ENCODE measurements at regions not wholly inside any gene's neighbourhood (a gene's known extent, or its start where the extent isn't known, plus 50 kb on each side); places are given as distances from the start of the nearest gene placed in this dataset.

- TF ChIP-seq CTCF (conservative IDR thresholded peaks at IDR 0.05; ENCODE audit: low read length): no peak
- TF ChIP-seq EZH2phosphoT487 (IDR thresholded peaks at IDR 0.05; ENCODE audit: borderline replicate concordance, low read depth, low read length): no peak
- no peak for DNase-seq (ENCODE audit: low spot score)
- H3K79me2 ChIP-seq (ENCODE audit: insufficient read depth, low read depth, low read length): no peaks in the 10 kb centered on the region
- H3K4me2 ChIP-seq (ENCODE audit: low read length): no peak overlapping the region
- H3K4me1 ChIP-seq (ENCODE audit: insufficient read depth, low read length, poor library complexity, severe bottlenecking): no peaks in the 10 kb centered on the region
- intact Hi-C loops (cut with micrococcal nuclease; ENCODE audit: unreplicated experiment): no loop called here
- no peak overlapping the region for H2AFZ ChIP-seq (ENCODE audit: low read length)
- H3K4me3 ChIP-seq (ENCODE audit: low read depth, low read length, poor library complexity, severe bottlenecking): no peak overlapping the region
- no peak overlapping the region for H3K27ac ChIP-seq (ENCODE audit: low read depth, low read length, poor library complexity, severe bottlenecking)
- no peaks in the 10 kb centered on the region for H3K9me3 ChIP-seq (ENCODE audit: low read length)
- CTCF ChIA-PET (ENCODE audit: unreplicated experiment): no interaction called here
- no peaks in the 10 kb centered on the region for H3K9me2 ChIP-seq (ENCODE audit: insufficient read depth, low read length)
- POLR2A ChIA-PET: no interaction called here
- no TSS peak for BruUV-seq (replicated peaks)
- H4K20me1 ChIP-seq (ENCODE audit: insufficient read depth, low read length): no peaks in the 10 kb centered on the region
- H3K36me3 ChIP-seq (ENCODE audit: insufficient read depth, low read length): no peaks in the 10 kb centered on the region
These were observed 81.6 kb upstream of the MPDZ start for GRCh38 chr9:13361076-13361475.

- CTCF ChIA-PET (ENCODE audit: unreplicated experiment): no interaction called here
- Histone ChIP-seq H3K79me2 (ENCODE audit: insufficient read depth, low read depth, low read length) (no peaks in the 10 kb centered on the region), H3K27ac (ENCODE audit: low read depth, low read length, poor library complexity, severe bottlenecking) (no peak overlapping the region), H3K4me2 (ENCODE audit: low read length) (no peak overlapping the region), H3K4me3 (ENCODE audit: low read depth, low read length, poor library complexity, severe bottlenecking) (no peak overlapping the region), H3K4me1 (ENCODE audit: insufficient read depth, low read length, poor library complexity, severe bottlenecking) (no peaks in the 10 kb centered on the region), H3K9me2 (ENCODE audit: insufficient read depth, low read length) (no peaks in the 10 kb centered on the region), H4K20me1 (ENCODE audit: insufficient read depth, low read length) (no peaks in the 10 kb centered on the region), H2AFZ (ENCODE audit: low read length) (no peak overlapping the region), H3K36me3 (ENCODE audit: insufficient read depth, low read length) (no peaks in the 10 kb centered on the region), H3K9me3 (ENCODE audit: low read length) (no peaks in the 10 kb centered on the region)
- TF ChIP-seq CTCF (conservative IDR thresholded peaks at IDR 0.05; ENCODE audit: low read length): no peak
- TF ChIP-seq EZH2phosphoT487 (IDR thresholded peaks at IDR 0.05; ENCODE audit: borderline replicate concordance, low read depth, low read length): no peak
- POLR2A ChIA-PET: interaction anchor here (0.7 kb wide), 1 partner anchor 537 kb away, joined by 3 read pairs; no protein-coding TSS in a partner anchor
- intact Hi-C loops (cut with micrococcal nuclease; ENCODE audit: unreplicated experiment): no loop called here
- no peak for DNase-seq (ENCODE audit: low spot score)
- no TSS peak for BruUV-seq (replicated peaks)
These were observed 80.7 kb upstream of the MPDZ start for GRCh38 chr9:13360188-13360587.

GRCh38 chr9:13358128-13358527, 78.6 kb upstream of the MPDZ start:
- no peaks in the 10 kb centered on the region for H4K20me1 ChIP-seq (ENCODE audit: insufficient read depth, low read length)

More at GRCh38 chr9:13358128-13358527, 78.6 kb upstream of the MPDZ start:
- Histone ChIP-seq H2AFZ (ENCODE audit: low read length) (no peak overlapping the region), H3K9me2 (ENCODE audit: insufficient read depth, low read length) (no peaks in the 10 kb centered on the region), H3K36me3 (ENCODE audit: insufficient read depth, low read length) (no peaks in the 10 kb centered on the region), H3K4me1 (ENCODE audit: insufficient read depth, low read length, poor library complexity, severe bottlenecking) (no peaks in the 10 kb centered on the region), H3K79me2 (ENCODE audit: insufficient read depth, low read depth, low read length) (no peaks in the 10 kb centered on the region), H3K9me3 (ENCODE audit: low read length) (no peaks in the 10 kb centered on the region), H3K4me2 (ENCODE audit: low read length) (no peak overlapping the region), H3K27ac (ENCODE audit: low read depth, low read length, poor library complexity, severe bottlenecking) (no peak overlapping the region), H3K4me3 (ENCODE audit: low read depth, low read length, poor library complexity, severe bottlenecking) (no peak overlapping the region)
- CTCF ChIA-PET (ENCODE audit: unreplicated experiment): no interaction called here
- TF ChIP-seq CTCF (conservative IDR thresholded peaks at IDR 0.05; ENCODE audit: low read length) (no peak), EZH2phosphoT487 (IDR thresholded peaks at IDR 0.05; ENCODE audit: borderline replicate concordance, low read depth, low read length) (no peak)
- no TSS peak for BruUV-seq (replicated peaks)
- intact Hi-C loops (cut with micrococcal nuclease; ENCODE audit: unreplicated experiment): no loop called here
- DNase-seq (ENCODE audit: low spot score): no peak
- POLR2A ChIA-PET: interaction anchor here (0.6 to 0.9 kb wide), 3 partner anchors 8 to 38 kb away, joined by 3 read pairs; no protein-coding TSS in a partner anchor

All from OCI-LY7 (cell line).